NCI-H146 treated with DMSO at 0.1 percent for 48 hours (cell line): ENCODE measurements at regions not wholly inside any gene's neighbourhood (a gene's known extent, or its start where the extent isn't known, plus 50 kb on each side); places are given as distances from the start of the nearest gene placed in this dataset.

Experiments used
- DNase-seq: peaks from one replicate; lab custom pipeline; 2025; ENCODE audit not compliant: unreplicated experiment; lab: John Stamatoyannopoulos, UW

DNA sequence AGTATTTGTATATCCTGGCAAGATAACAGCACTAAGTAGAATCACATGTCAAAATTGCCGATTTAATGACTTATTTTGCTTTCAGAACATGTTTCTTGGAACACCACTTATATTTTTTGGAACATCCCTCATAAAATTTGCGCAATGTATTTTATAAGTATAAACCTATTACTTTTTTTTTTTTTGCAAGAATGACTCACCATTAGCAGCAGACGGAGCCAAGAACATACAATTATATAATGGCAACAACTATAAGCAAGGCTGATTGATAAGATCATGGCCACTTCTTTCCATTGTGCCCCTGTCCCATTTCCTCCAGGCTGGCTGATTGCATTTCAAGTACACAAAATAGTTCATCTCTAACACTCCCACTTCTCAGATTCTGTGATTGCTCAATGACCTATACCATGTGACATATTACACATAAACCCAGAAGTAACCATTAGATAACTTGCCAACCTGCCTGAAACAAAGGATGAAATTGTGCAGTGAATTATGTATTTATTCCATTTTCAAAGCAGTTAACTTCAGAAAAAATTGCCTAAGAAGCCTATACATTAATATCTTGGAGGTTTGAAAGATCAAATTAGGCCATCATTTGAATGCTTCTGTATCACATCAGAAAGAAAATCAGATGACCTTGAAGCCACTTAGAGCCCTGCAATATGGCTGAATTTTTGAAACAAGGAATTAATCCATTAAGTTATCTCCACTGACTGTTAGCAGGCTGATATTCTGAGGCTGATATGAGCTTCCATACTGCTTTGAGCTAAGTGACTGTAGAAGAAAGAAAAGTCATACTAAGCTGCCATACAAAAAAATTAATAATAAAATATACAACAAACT, 77.8 kb upstream of the PRMT6 start:
- no peak for DNase-seq

DNA sequence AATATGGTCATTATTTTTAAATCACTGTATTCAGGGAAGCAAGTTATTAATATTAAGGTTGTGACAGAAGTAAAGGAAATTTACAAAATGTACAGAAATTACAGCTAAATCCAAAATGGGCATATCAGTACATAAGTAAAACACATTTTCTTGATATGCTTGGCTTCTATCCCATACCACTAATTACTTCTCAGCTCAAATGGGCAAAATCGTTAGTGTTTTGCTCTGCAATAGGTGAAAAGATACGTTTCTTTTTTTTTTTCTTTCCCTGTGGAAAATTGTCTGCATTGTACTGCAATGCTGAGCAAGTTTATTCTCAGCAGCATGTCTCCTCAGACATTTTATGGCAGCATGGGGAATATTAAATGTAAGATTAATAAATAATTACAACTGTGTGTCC, 77.1 kb upstream of the PRMT6 start:
- no peak for DNase-seq

DNA sequence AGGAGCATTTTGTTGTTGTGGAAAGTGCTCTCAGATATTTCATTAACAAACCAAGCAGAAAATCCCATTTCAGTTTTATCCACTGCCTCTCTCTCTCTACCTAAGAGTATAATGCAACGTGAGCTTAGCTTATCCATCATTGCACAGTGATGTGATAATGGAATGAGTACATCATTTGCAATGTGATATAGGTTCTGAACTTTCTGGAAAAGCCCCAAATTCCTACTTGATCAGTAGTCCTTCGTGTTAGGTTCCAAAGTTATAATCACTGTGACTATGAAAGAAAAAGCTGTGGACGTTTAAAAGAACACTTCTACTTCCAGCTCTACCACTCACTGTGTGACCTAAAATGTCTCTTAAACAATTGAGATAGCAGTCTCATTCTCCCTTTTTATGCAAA, 76.4 kb upstream of the PRMT6 start:
- no peak for DNase-seq

DNA sequence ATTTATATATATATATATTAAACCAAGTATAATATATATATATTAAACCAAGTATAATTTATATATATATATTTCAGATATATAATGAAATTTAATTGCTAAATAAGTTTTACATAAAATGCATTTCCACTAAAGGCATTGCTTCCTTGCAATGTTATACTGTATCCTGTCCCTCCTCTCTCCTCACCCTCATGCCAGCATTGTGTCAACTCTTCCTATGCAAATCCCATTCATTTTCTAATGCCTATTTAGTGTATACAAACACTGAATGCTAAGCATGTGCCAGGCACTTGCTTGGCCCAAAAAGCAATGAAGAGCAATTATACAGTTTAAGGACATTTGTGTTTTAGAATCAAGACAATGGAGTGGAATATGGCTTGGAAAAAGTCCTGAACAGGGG, 71.7 kb upstream of the PRMT6 start:
- DNase-seq = no peak

- no peak for DNase-seq
Measured at GRCh38 chr1:106986603-106987002, 69.9 kb upstream of the PRMT6 start.

DNA sequence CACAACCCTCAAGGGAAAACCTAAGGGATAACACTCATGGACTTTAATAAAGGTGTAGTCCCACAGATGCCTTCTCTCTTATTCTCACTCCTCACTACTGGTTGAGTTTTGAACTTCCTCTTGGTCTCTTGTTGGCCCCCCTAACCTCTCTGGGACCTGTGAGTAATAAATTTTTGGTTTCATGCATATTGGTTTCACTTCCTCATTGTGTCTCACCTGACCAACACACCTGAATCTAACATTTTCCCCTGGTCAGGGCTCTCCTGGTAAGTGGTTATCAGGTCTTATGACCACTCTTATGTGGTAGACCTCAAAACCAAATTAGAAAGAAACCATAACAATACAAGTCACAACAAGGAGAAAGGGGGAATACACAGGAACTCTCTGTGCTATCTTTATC, 60.5 kb upstream of the PRMT6 start:
- no peak for DNase-seq

- no peak for DNase-seq
Measured at GRCh38 chr1:106998431-106999002, 58.0 kb upstream of the PRMT6 start.

GRCh38 chr1:107000902-107001301, 55.6 kb upstream of the PRMT6 start:
- no peak for DNase-seq

- DNase-seq = no peak
Measured at GRCh38 chr1:107003972-107004371, 52.5 kb upstream of the PRMT6 start.

DNA sequence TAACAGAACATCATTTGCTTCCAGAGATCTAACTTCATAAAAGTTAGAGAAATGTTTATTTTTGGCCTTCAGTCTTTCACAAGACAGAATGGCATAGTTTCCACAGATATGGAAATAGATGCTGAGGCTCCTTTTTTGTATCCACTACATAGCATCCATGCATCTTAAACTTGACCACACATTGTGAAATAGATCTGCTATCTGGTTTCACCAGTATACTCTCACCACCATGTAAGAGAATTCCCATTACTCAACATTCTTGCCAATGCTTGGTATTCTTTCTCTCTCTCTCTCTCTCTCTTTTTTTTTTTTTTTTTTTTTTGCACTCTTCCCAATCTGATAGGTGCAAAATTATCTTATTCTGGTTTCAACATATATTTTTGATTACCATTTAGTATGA, 52.1 kb upstream of the PRMT6 start:
- no peak for DNase-seq
